ENCODE measurements at regions not wholly inside any gene's neighbourhood (a gene's known extent, or its start where the extent isn't known, plus 50 kb on each side); places are given as distances from the start of the nearest gene placed in this dataset.

DNA sequence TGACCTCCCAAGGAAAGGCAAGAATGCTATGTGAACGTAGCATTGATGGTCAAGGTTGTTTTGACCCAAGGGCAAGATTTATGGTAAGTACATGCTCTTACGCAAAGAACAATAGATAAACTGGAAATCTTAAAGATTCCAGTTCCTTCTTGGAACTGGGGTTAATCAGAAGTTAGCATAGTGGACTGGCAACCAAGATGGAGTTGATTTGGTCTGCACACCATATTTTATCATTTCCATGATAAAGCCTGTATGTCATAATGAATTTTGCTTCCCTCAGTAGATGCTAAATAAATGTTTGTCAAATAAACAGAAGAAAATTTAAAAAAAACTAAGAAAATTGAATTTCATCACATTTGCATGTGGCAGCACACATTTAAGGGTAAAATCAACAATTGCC lies 242.4 kb upstream of the MEF2C start:
- no peak for DNase-seq (ENCODE audit: low read depth in 4 of 4, low spot score in 2 of 4)

DNA sequence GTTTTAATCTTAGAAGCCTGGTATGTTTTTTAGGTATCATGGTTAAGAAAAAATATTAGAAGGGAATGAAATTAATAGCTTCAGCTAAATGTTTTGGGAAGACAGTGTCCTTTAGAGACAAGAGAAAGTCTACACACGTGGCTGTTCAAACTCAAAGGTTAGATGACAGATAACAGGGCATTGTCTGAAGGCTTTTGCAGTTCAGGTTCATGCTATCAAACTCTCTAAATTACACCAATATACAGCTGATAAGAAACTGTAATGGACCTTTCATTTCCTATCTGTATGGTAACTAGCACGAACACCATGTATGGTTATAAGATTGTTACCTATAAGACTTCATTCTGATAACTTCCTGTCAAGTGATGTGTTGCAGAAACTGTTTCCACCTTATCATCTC lies 240.6 kb upstream of the MEF2C start:
- DNase-seq (ENCODE audit: low read depth in 4 of 4, low spot score in 2 of 4) = no peak

- no peak for DNase-seq (ENCODE audit: low read depth in 4 of 4, low spot score in 2 of 4)
Measured at GRCh38 chr5:89120719-89121118, 237.7 kb upstream of the MEF2C start.

DNA sequence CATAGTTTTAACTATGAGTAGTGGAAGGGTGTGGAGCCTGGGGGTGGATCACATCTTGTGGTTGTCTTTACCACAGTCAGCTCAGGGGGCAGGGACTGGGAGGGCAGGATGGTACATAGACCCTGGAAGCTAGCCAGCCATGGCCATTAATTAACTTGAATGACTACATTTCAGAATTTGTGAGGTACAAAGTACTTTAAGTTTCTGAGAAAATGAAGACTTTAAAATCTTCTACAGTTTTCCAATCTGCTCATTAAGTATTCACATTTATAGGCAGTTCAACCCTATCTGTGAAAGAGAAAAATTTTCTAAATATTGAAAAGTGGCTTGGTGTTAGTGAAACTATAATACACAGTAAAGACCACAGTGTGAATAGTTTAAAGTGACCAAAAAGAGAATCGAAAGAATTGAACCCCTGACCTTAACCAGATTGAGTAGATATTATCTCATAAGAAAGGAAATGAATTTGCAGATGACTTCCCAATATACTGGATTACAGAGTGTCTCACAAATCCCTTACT lies 234.2 kb upstream of the MEF2C start:
- no peak for DNase-seq (ENCODE audit: low read depth in 4 of 4, low spot score in 2 of 4)

DNA sequence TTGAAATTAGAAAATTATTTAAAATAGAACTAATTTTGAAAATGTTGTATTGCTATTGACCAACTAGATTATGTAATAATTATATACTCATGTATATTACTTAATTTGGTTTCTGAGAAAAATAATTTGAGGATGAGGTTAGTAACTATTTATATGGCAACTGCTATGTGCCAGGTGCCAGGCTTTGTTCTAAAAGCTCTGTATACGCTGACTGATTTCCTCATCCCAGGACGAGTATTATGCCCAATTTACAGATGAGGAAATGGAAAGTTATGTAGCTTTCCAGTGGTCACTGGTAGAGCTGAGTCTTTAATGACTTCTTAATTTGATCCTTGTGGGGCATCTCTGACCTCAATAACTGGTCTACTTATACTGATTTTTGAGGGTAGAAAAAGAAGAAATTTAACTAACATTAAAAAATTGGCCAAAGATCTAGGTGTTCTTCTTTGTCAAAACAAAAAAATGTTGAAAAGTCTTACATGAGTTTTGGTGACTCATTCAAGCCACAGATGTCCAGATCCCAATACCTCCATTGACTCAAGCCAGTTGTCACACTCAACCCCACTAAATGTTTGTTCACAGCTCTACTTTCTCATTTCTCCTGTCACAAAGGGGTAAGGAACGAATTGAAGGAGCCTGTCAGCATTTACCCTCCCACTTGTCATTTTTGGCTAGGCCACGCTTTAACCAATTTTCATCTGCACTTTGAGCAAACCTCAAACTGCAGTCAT lies 228.1 kb upstream of the MEF2C start:
- no peak for DNase-seq (ENCODE audit: low read depth in 4 of 4, low spot score in 2 of 4)

DNA sequence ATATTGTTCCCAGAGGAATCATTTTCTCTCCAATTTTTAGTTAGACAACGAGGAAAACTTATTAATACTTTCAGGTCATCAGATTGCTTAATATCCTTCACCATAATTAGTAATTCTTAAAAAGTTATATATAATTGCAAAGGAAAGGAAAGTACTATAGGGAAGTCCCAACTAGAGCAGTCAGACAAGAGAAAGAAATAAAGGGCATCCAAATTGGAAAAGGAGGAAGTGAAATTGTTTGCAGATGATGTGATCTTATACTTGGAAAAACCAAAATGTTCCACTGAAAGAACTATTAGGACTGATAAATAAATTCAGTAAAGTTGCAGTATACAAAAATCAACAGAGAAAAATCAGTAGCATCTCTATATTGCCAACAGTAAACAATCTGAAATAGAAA lies 223.5 kb upstream of the MEF2C start:
- no peak for DNase-seq (ENCODE audit: low read depth in 4 of 4, low spot score in 2 of 4)

- DNase-seq (ENCODE audit: low read depth in 4 of 4, low spot score in 2 of 4) = no peak
Measured at GRCh38 chr5:89105836-89106235, 222.9 kb upstream of the MEF2C start.

- DNase-seq (ENCODE audit: low read depth in 4 of 4, low spot score in 2 of 4) = no peak
Measured at GRCh38 chr5:89105171-89105695, 222.2 kb upstream of the MEF2C start.

DNA sequence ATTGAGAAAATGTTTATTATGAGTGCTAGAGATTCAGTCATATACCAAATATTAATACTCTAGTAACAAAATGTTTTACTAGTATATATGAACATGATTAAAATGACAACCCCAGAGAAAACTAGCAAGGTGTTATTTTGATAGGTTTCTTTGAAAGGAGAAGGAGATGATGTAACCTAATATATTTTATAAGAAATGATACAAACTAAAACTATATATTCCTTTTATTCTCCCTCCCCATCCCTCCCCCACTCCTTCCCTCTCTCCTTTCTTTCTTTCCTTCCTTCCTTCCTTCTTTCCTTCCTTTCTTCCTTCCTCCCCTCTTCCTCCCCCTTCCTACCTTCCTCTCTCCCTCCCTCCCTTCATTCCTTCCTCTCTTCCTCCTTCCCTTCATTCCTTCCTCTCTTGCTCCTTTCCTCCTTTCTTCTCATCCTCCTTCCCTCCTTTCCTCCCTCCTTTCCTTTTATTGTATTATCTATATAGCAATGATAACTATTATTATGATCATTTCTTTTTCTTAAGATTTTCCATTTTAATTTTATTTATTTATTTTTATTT lies 215.3 kb upstream of the MEF2C start:
- DNase-seq (ENCODE audit: low read depth in 4 of 4, low spot score in 2 of 4) = no peak

DNA sequence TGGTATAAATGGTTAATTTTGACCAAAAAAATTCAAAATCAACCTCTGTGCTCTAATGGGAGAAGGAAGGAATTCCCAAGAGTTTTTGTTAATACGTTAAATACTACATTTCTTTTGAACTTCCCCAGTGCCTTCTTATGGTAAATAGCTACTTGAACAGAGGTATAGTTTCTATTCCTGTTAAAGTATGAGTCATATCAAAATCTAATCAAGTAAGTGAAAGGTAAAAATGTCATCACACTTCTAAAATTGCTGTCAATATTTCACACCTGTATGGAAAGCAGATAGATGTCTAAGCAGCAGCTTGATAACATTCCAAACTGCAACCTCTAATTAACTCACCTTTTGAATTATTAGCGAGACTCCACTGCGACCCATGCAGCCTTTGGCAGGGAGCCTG lies 214.1 kb upstream of the MEF2C start:
- no peak for DNase-seq (ENCODE audit: low read depth in 4 of 4, low spot score in 2 of 4)

DNA sequence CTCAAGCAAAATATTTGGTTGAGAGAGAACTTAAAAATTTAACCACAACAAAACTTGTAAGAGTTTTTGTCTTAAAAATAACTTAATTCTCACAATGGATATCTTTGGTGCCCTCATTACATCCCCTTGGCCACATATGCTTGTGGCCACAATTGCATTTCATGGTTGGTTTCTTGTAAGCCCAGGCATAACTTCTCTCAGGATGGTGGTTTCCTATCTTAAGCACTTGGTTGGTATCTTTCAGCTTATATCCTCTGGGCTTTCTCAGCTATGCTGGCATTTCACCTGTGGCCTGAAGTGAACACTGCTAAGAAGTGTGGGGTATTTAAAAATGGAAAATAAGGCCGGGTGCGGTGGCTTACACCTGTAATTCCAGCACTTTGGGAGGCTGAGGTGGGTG lies 212.4 kb upstream of the MEF2C start:
- no peak for DNase-seq (ENCODE audit: low read depth in 4 of 4, low spot score in 2 of 4)

GRCh38 chr5:89090037-89090436 lies 207.1 kb upstream of the MEF2C start:
- DNase-seq (ENCODE audit: low read depth in 4 of 4, low spot score in 2 of 4) = no peak

GRCh38 chr5:89087551-89088318 lies 204.8 kb upstream of the MEF2C start:
- DNase-seq (ENCODE audit: low read depth in 4 of 4, low spot score in 2 of 4) = no peak

GRCh38 chr5:89087128-89087527 lies 204.1 kb upstream of the MEF2C start:
- DNase-seq (ENCODE audit: low read depth in 4 of 4, low spot score in 2 of 4) = no peak

GRCh38 chr5:89086390-89087086 lies 203.6 kb upstream of the MEF2C start:
- no peak for DNase-seq (ENCODE audit: low read depth in 4 of 4, low spot score in 2 of 4)

DNA sequence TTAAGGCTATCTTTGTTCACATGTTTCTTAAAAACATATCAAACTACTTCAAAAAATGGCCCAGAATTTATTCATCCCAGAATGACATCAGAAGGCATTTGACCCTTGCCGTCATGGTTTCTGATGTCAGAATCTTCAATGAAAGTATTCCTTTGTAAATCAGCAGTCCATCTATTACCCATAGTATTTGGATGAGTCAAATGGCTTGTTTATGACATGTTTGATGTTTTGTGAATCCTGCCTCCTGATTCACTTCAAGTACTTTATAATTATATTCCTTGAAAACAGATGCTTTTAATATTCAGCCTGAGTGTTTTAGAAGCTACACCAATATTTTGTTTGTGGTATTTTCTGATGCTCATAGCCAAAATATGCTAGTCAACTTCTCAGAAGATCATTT lies 200.8 kb upstream of the MEF2C start:
- DNase-seq (ENCODE audit: low read depth in 4 of 4, low spot score in 2 of 4) = no peak

GRCh38 chr5:89081360-89081759 lies 198.4 kb upstream of the MEF2C start:
- DNase-seq (ENCODE audit: low read depth in 4 of 4, low spot score in 2 of 4) = no peak

- no peak for DNase-seq (ENCODE audit: low read depth in 4 of 4, low spot score in 2 of 4)
Measured at GRCh38 chr5:89080467-89081116, 197.6 kb upstream of the MEF2C start.

GRCh38 chr5:89072842-89073672 lies 190.1 kb upstream of the MEF2C start:
- DNase-seq (ENCODE audit: low read depth in 4 of 4, low spot score in 2 of 4) = no peak

- DNase-seq (ENCODE audit: low read depth in 4 of 4, low spot score in 2 of 4) = no peak
Measured at GRCh38 chr5:89071941-89072331, 189.0 kb upstream of the MEF2C start.

Data from left renal cortex interstitium (tissue), 4 donors.